ENCODE measurements at regions not wholly inside any gene's neighbourhood (a gene's known extent, or its start where the extent isn't known, plus 50 kb on each side); places are given as distances from the start of the nearest gene placed in this dataset.

DNA sequence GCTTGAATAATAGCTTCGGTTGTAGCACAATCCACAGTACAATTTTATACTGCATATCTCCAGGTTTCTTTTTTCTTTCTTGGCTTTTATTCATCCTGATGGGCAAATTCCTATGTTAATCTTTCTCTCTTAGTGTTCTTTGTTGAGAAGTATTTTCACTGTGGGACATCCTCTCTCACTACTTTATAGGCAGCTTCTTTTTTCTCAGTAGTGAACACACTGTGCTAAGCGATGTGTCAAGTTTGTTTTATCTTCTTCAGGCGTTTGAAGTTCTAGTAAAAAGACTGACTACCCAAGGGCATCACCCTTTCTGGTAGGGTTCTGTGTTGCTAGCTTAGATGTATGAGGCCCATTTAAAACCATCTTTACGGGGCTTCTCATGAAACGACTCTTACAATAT is 182.1 kb downstream of the FAM170A start:
- TF ChIP-seq, protein P1, sequence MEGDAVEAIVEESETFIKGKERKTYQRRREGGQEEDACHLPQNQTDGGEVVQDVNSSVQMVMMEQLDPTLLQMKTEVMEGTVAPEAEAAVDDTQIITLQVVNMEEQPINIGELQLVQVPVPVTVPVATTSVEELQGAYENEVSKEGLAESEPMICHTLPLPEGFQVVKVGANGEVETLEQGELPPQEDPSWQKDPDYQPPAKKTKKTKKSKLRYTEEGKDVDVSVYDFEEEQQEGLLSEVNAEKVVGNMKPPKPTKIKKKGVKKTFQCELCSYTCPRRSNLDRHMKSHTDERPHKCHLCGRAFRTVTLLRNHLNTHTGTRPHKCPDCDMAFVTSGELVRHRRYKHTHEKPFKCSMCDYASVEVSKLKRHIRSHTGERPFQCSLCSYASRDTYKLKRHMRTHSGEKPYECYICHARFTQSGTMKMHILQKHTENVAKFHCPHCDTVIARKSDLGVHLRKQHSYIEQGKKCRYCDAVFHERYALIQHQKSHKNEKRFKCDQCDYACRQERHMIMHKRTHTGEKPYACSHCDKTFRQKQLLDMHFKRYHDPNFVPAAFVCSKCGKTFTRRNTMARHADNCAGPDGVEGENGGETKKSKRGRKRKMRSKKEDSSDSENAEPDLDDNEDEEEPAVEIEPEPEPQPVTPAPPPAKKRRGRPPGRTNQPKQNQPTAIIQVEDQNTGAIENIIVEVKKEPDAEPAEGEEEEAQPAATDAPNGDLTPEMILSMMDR (IDR thresholded peaks at IDR 0.05; ENCODE audit: unreplicated experiment), result no peak
- no peaks in the 10 kb centered on the region for H3K4me1 Mint-ChIP-seq (ENCODE audit: low read depth)
- no peaks in the 10 kb centered on the region for H3K36me3 Mint-ChIP-seq (ENCODE audit: insufficient read depth)
- no peak overlapping the region for H3K4me3 Mint-ChIP-seq (ENCODE audit: low read depth)
- H3K27ac Mint-ChIP-seq, result no peak overlapping the region
- DNase-seq (ENCODE audit: low spot score, unreplicated experiment), result no peak
- peaks cover 13% of the 10 kb centered on the region for H3K9me3 Mint-ChIP-seq (ENCODE audit: low read depth)
- no peaks in the 10 kb centered on the region for H3K27me3 Mint-ChIP-seq

DNA sequence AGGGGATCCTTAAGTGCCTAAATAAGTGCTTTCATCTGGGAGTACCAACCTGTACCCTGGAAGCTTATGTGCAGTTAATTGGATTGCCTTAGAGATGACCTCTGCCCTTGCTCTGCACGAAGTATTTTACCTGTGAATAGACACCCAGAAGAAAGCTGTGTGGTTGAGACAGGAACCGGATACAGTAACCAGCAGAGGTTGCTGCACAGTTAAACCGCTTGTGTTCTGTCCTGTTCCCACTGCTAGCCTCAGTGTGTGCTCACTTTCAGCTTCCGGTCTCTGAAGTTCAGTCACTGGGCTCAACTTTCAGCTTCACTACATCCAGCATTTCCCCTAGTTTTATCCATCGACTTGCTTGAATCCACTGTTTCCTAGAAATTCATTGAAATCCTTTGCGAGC is 185.3 kb downstream of the FAM170A start:
- Mint-ChIP-seq H3K27me3 (no peaks in the 10 kb centered on the region), H3K4me1 (ENCODE audit: low read depth) (no peaks in the 10 kb centered on the region), H3K36me3 (ENCODE audit: insufficient read depth) (no peaks in the 10 kb centered on the region), H3K27ac (no peak overlapping the region), H3K4me3 (ENCODE audit: low read depth) (no peak overlapping the region), H3K9me3 (ENCODE audit: low read depth) (peaks cover 4% of the 10 kb centered on the region)
- no peak for DNase-seq (ENCODE audit: low spot score, unreplicated experiment)
- TF ChIP-seq, protein P1 (IDR thresholded peaks at IDR 0.05; ENCODE audit: unreplicated experiment), result no peak

GRCh38 chr5:119816055-119816454 is 186.7 kb downstream of the FAM170A start:
- Mint-ChIP-seq H3K27me3 (no peaks in the 10 kb centered on the region), H3K27ac (no peak overlapping the region), H3K9me3 (ENCODE audit: low read depth) (peaks cover 4% of the 10 kb centered on the region), H3K4me1 (ENCODE audit: low read depth) (no peaks in the 10 kb centered on the region), H3K4me3 (ENCODE audit: low read depth) (no peak overlapping the region), H3K36me3 (ENCODE audit: insufficient read depth) (no peaks in the 10 kb centered on the region)
- TF ChIP-seq, protein P1 (IDR thresholded peaks at IDR 0.05; ENCODE audit: unreplicated experiment), result no peak
- DNase-seq (ENCODE audit: low spot score, unreplicated experiment), result no peak

DNA sequence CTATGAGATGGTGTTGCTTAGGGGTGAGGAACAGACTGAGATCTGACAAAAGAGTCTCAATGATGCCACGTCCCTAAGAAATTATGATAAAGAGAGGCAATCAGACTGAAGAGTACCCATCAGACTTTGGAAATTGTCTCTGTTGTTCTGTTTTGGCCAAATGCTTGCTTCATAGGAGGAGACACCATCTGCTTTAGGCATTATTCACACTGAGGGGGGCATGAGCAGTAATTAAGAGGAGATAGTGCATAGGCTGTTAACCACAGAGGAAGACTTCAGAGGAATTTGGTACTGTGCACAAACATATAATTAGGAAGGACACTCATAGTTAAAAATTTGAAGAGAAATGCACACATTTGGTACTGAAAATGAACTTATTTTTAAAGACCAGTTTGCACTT is 190.7 kb downstream of the FAM170A start:
- H3K36me3 Mint-ChIP-seq (ENCODE audit: insufficient read depth), result no peaks in the 10 kb centered on the region
- H3K9me3 Mint-ChIP-seq (ENCODE audit: low read depth), result peaks cover 4% of the 10 kb centered on the region

GRCh38 chr5:119820608-119821007 is 191.2 kb downstream of the FAM170A start:
- Mint-ChIP-seq H3K4me1 (ENCODE audit: low read depth) (no peaks in the 10 kb centered on the region), H3K36me3 (ENCODE audit: insufficient read depth) (no peaks in the 10 kb centered on the region), H3K9me3 (ENCODE audit: low read depth) (peaks cover 4% of the 10 kb centered on the region), H3K4me3 (ENCODE audit: low read depth) (no peak overlapping the region), H3K27me3 (no peaks in the 10 kb centered on the region), H3K27ac (no peak overlapping the region)
- DNase-seq (ENCODE audit: low spot score, unreplicated experiment), result no peak
- TF ChIP-seq, protein P1 (IDR thresholded peaks at IDR 0.05; ENCODE audit: unreplicated experiment), result no peak

More for the DNA sequence above, 190.7 kb downstream of the FAM170A start:
- no peak for DNase-seq (ENCODE audit: low spot score, unreplicated experiment)
- Mint-ChIP-seq H3K4me1 (ENCODE audit: low read depth) (no peaks in the 10 kb centered on the region), H3K4me3 (ENCODE audit: low read depth) (no peak overlapping the region), H3K27ac (no peak overlapping the region), H3K27me3 (no peaks in the 10 kb centered on the region)
- TF ChIP-seq, protein P1 (IDR thresholded peaks at IDR 0.05; ENCODE audit: unreplicated experiment), result no peak

All from progenitor cell of endocrine pancreas (in vitro differentiated cells).